HepG2 (cell line): ENCODE measurements at regions not wholly inside any gene's neighbourhood (a gene's known extent, or its start where the extent isn't known, plus 50 kb on each side); places are given as distances from the start of the nearest gene placed in this dataset.
A peak's percentile ranks its signal among the peaks of the same experiment; 100 is the strongest.
"Not testable (repeated sequence)": the region's sequence is repeated elsewhere in the genome, so short reads cannot be mapped to it uniquely, and the experiment has no call there.

Experiments used
- BORCS8-MEF2B ChIP-seq: sonication (generic); formaldehyde crosslinking; IDR thresholded peaks from 2 replicates; pipeline ENCODE4 v1.8.0; 2022; ENCODE audit warnings: mild to moderate bottlenecking, missing genetic modification reagents
- CHCHD3 ChIP-seq: sonication (generic); formaldehyde crosslinking; IDR thresholded peaks from 2 replicates; pipeline ENCODE4 v1.8.0; 2022; ENCODE audit warnings: mild to moderate bottlenecking, missing genetic modification reagents, moderate library complexity
- CREM ChIP-seq, 2 experiments: sonication (generic) in 1 of 2; formaldehyde crosslinking in 1 of 2; IDR thresholded peaks; 2 replicates each; pipeline versions ENCODE4 v1.4.0 to v1.6.1; 2016 to 2020; ENCODE audit warnings: antibody characterized with exemption in 1 of 2, mild to moderate bottlenecking in 1 of 2, missing genetic modification reagents in 1 of 2
- ERF ChIP-seq: IDR thresholded peaks from 2 replicates; pipeline ENCODE4 v1.6.1; 2018; ENCODE audit warnings: missing biosample characterization, missing genetic modification reagents
- FOXA1 ChIP-seq, 2 experiments: fragments of 450-650 bp in 1 of 2; sonication (generic) in 1 of 2; formaldehyde crosslinking in 1 of 2; IDR thresholded peaks; 2 replicates each; pipeline versions ENCODE4 v1.4.0 to v1.6.1; 2016 to 2020; ENCODE audit warnings: missing genetic modification reagents in 1 of 2
- GABPB1 ChIP-seq: IDR thresholded peaks from 2 replicates; pipeline ENCODE4 v1.6.1; 2016; ENCODE audit warnings: mild to moderate bottlenecking, missing genetic modification reagents, moderate library complexity, missing compliant biosample characterization
- HMG20A ChIP-seq: IDR thresholded peaks from 2 replicates; pipeline ENCODE4 v1.6.1; 2016; ENCODE audit warnings: borderline replicate concordance
- KMT2A ChIP-seq: sonication (generic); formaldehyde crosslinking; IDR thresholded peaks from 2 replicates; pipeline ENCODE4 v1.4.0; 2020; ENCODE audit warnings: missing genetic modification reagents
- NFYC ChIP-seq: IDR thresholded peaks from 2 replicates; pipeline ENCODE4 v1.6.1; 2016; ENCODE audit warnings: missing genetic modification reagents, missing compliant biosample characterization
- PAWR ChIP-seq: sonication (generic); formaldehyde crosslinking; IDR thresholded peaks from 2 replicates; pipeline ENCODE4 v1.4.0; 2020; ENCODE audit warnings: missing genetic modification reagents, mild to moderate bottlenecking, borderline replicate concordance
- RBAK ChIP-seq: sonication (generic); formaldehyde crosslinking; IDR thresholded peaks from 2 replicates; pipeline ENCODE4 v1.5.1; 2020; ENCODE audit warnings: mild to moderate bottlenecking, missing genetic modification reagents
- RFX3 ChIP-seq: IDR thresholded peaks from 2 replicates; pipeline ENCODE4 v1.6.1; 2016; ENCODE audit warnings: missing biosample characterization, missing genetic modification reagents
- SKI ChIP-seq: fragments of 450-650 bp; IDR thresholded peaks from one replicate; pipeline ENCODE4 v1.6.1; 2018; ENCODE audit warnings: mild to moderate bottlenecking; ENCODE audit not compliant: partially characterized antibody
- ZNF598 ChIP-seq: sonication (generic); formaldehyde crosslinking; IDR thresholded peaks from 2 replicates; pipeline ENCODE4 v1.5.1; 2020; ENCODE audit warnings: mild to moderate bottlenecking, missing genetic modification reagents, borderline replicate concordance
- ZNF746 ChIP-seq: sonication (generic); formaldehyde crosslinking; IDR thresholded peaks from 2 replicates; pipeline ENCODE4 v1.8.0; 2022; ENCODE audit warnings: mild to moderate bottlenecking, missing genetic modification reagents
- ZNF773 ChIP-seq: sonication (generic); formaldehyde crosslinking; IDR thresholded peaks from 2 replicates; pipeline ENCODE4 v1.4.0; 2020; ENCODE audit warnings: missing genetic modification reagents, borderline replicate concordance
- ZSCAN21 ChIP-seq: sonication (generic); formaldehyde crosslinking; IDR thresholded peaks from 2 replicates; pipeline ENCODE4 v1.8.0; 2022; ENCODE audit warnings: mild to moderate bottlenecking, missing genetic modification reagents, moderate library complexity, borderline replicate concordance
- TF ChIP-seq, protein P1 (sequence below): sonication (generic); formaldehyde crosslinking; IDR thresholded peaks from 2 replicates; pipeline ENCODE4 v1.8.0; 2022; ENCODE audit warnings: mild to moderate bottlenecking, missing genetic modification reagents, moderate library complexity
- TF ChIP-seq, protein P2 (sequence below): sonication (generic); formaldehyde crosslinking; IDR thresholded peaks from 2 replicates; pipeline ENCODE4 v1.4.0; 2020; ENCODE audit warnings: low read depth, missing genetic modification reagents
- TF ChIP-seq, protein P3 (sequence below): sonication (generic); formaldehyde crosslinking; IDR thresholded peaks from 2 replicates; pipeline ENCODE4 v1.5.0; 2020; ENCODE audit warnings: mild to moderate bottlenecking, missing genetic modification reagents, moderate library complexity
- TF ChIP-seq, protein P4 (sequence below): fragments of 450-650 bp; IDR thresholded peaks from 2 replicates; pipeline ENCODE4 v1.6.1; 2016

DNA sequence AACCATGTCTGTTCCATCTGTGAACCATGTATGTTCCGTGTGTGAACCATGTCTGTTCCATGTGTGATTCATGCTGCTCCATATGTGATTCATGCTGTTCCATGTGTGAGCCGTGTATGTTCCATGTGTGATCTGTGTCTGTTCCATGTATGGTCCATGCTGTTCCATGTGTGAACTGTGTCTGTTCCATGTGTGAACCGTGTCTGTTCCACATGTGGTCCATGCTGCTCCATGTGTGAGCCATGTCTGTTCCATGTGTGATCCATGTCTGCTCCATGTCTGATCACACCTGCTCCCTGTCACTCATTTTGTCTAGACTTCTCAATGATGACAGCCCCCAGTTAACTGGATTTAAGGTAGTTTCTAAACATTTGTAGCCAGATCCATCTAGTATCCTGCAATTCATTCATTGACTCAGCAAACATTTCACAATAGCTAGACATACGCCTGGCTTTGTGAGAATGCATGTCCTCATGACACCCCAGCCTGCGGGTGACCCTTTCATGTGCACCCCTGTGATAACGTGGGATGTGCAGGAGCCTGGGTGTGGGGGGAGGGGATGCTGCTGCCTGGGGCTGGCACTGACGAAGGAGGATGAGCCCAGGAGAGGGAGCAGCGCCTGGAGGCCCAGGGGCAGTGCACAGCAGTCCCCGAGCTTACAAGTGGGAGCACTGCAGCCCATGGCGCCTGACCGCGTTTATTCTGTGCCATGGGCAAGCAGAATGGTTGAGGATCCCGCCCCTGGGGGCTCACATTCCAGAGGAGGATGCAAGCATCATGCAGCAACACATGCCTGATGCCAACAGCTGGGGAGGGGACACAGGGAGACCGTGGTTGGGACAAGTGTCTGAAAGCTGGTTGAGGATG lies 74.1 kb upstream of the METTL9 start (continued):
- TF ChIP-seq SKI (peak; percentile 100), ZNF746 (peak; percentile 95), BORCS8-MEF2B (CRISPR knock-in tag) (peak; percentile 89; the same call in 1 of the 2 replicates), ZNF598 (CRISPR knock-in tag) (0 out of 2 replicates have a peak, but pooled peaks have one; percentile 59), NFYC (CRISPR knock-in tag) (peak; percentile 43), CHCHD3 (CRISPR knock-in tag) (0 out of 2 replicates have a peak, but pooled peaks have one; percentile 69), RFX3 (CRISPR knock-in tag) (peak; percentile 42; the same call in 1 of the 2 replicates), ZSCAN21 (CRISPR knock-in tag) (peak; percentile 92), RBAK (CRISPR knock-in tag) (0 out of 2 replicates have a peak, but pooled peaks have one; percentile 19), HMG20A (peak; percentile 99), PAWR (0 out of 2 replicates have a peak, but pooled peaks have one; percentile 92), FOXA1 (IDR thresholded peaks at IDR 0.05) (0 out of 2 replicates have a peak, but pooled peaks have one; percentile 38), FOXA1 (CRISPR knock-in tag; IDR thresholded peaks at IDR 0.05) (peak; percentile 96), GABPB1 (CRISPR knock-in tag) (peak; percentile 78), ERF (peak; percentile 96), CREM (IDR thresholded peaks at IDR 0.05) (peak; percentile 86), ZNF773 (CRISPR knock-in tag) (peak; percentile 85; the same call in 1 of the 2 replicates), KMT2A (peak; percentile 88)
- TF ChIP-seq, protein P1, sequence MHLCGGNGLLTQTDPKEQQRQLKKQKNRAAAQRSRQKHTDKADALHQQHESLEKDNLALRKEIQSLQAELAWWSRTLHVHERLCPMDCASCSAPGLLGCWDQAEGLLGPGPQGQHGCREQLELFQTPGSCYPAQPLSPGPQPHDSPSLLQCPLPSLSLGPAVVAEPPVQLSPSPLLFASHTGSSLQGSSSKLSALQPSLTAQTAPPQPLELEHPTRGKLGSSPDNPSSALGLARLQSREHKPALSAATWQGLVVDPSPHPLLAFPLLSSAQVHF (CRISPR knock-in tag), result peak; percentile 90
- TF ChIP-seq, protein P2, sequence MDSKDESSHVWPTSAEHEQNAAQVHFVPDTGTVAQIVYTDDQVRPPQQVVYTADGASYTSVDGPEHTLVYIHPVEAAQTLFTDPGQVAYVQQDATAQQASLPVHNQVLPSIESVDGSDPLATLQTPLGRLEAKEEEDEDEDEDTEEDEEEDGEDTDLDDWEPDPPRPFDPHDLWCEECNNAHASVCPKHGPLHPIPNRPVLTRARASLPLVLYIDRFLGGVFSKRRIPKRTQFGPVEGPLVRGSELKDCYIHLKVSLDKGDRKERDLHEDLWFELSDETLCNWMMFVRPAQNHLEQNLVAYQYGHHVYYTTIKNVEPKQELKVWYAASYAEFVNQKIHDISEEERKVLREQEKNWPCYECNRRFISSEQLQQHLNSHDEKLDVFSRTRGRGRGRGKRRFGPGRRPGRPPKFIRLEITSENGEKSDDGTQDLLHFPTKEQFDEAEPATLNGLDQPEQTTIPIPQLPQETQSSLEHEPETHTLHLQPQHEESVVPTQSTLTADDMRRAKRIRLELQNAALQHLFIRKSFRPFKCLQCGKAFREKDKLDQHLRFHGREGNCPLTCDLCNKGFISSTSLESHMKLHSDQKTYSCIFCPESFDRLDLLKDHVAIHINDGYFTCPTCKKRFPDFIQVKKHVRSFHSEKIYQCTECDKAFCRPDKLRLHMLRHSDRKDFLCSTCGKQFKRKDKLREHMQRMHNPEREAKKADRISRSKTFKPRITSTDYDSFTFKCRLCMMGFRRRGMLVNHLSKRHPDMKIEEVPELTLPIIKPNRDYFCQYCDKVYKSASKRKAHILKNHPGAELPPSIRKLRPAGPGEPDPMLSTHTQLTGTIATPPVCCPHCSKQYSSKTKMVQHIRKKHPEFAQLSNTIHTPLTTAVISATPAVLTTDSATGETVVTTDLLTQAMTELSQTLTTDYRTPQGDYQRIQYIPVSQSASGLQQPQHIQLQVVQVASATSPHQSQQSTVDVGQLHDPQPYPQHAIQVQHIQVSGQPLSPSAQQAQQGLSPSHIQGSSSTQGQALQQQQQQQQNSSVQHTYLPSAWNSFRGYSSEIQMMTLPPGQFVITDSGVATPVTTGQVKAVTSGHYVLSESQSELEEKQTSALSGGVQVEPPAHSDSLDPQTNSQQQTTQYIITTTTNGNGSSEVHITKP (CRISPR knock-in tag), result peak; percentile 94
- not testable (repeated sequence) for TF ChIP-seq CREM (CRISPR knock-in tag; IDR thresholded peaks at IDR 0.05)
- TF ChIP-seq, protein P3, sequence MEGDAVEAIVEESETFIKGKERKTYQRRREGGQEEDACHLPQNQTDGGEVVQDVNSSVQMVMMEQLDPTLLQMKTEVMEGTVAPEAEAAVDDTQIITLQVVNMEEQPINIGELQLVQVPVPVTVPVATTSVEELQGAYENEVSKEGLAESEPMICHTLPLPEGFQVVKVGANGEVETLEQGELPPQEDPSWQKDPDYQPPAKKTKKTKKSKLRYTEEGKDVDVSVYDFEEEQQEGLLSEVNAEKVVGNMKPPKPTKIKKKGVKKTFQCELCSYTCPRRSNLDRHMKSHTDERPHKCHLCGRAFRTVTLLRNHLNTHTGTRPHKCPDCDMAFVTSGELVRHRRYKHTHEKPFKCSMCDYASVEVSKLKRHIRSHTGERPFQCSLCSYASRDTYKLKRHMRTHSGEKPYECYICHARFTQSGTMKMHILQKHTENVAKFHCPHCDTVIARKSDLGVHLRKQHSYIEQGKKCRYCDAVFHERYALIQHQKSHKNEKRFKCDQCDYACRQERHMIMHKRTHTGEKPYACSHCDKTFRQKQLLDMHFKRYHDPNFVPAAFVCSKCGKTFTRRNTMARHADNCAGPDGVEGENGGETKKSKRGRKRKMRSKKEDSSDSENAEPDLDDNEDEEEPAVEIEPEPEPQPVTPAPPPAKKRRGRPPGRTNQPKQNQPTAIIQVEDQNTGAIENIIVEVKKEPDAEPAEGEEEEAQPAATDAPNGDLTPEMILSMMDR, result peak; percentile 64
- TF ChIP-seq, protein P4, sequence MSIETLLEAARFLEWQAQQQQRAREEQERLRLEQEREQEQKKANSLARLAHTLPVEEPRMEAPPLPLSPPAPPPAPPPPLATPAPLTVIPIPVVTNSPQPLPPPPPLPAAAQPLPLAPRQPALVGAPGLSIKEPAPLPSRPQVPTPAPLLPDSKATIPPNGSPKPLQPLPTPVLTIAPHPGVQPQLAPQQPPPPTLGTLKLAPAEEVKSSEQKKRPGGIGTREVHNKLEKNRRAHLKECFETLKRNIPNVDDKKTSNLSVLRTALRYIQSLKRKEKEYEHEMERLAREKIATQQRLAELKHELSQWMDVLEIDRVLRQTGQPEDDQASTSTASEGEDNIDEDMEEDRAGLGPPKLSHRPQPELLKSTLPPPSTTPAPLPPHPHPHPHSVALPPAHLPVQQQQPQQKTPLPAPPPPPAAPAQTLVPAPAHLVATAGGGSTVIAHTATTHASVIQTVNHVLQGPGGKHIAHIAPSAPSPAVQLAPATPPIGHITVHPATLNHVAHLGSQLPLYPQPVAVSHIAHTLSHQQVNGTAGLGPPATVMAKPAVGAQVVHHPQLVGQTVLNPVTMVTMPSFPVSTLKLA, result peak; percentile 97
